ENCODE measurements at regions not wholly inside any gene's neighbourhood (a gene's known extent, or its start where the extent isn't known, plus 50 kb on each side); places are given as distances from the start of the nearest gene placed in this dataset.

DNA sequence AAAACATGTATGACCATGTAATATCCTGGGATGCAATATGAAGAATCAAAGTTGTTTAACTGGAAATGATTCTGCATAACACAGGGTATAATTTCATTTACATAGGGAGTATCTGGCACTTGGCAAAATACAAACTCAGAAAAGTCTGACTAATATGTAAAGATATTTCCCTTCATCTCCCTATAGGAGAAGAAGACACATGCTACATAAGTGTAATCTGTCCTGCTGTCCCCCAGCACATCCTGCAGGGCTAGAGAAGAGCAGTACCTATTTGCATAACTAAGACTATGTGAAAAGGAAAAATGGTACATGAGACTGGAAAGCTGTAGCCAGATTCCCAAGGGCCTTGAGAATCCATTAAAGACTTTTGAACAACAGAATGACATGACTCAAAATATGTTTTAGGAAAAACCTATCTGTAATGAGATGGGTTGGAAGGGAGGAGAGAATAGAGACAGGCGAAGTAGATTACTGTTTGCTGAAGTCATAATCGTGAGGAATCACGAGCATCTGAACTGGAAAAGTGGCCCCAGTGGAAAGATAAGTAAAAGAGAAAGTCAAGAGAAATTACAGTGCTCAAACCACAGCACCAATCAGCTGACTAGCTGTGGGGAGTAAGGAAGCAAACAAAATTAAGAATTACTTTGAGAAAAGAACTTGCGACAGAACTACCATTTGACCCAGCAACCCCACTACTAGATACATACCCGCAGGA, 155.1 kb upstream of the HMGA2 start:
- Histone ChIP-seq H3K9me1 (ENCODE audit: control insufficient read depth, insufficient read depth, low read length) (no peaks in the 10 kb centered on the region), H3K27ac (ENCODE audit: extremely low read depth, low read depth, low read length) (peak overlapping the region; percentile 29; the same call in 1 of the 3 replicates), H4K20me1 (replicated peaks; ENCODE audit: control insufficient read depth, insufficient read depth, low read length) (no peaks in the 10 kb centered on the region), H3K36me3 (ENCODE audit: control insufficient read depth, insufficient read depth, low read length) (no peaks in the 10 kb centered on the region), H3K4me3 (no peak overlapping the region), H3K9me3 (replicated peaks; ENCODE audit: control insufficient read depth, insufficient read depth, low read depth, low read length) (no peaks in the 10 kb centered on the region), H3K79me2 (ENCODE audit: control insufficient read depth, insufficient read depth, low read length) (no peaks in the 10 kb centered on the region), H3K27me3 (ENCODE audit: control insufficient read depth in 2 of 2, insufficient read depth in 2 of 2, low read length in 2 of 2) (no peaks in the 10 kb centered on the region), H3K9ac (ENCODE audit: insufficient read depth in 1 of 2, low read depth in 2 of 2, low read length in 2 of 2) (no peak overlapping the region), H3K4me1 (replicated peaks in 1 of 2; ENCODE audit: control insufficient read depth in 2 of 2, insufficient read depth in 2 of 2, low read length in 2 of 2) (peaks cover 0 to 54% of the 10 kb centered on the region in 2 experiments; a peak in 4 of 5 replicates), H2AFZ (ENCODE audit: low read depth, low read length) (peak overlapping the region; percentile 27), H3K4me2 (ENCODE audit: insufficient read depth, low read length) (no peak overlapping the region)
- CTCF ChIA-PET (ENCODE audit: low intra/inter-chr PET ratio): interaction anchor here (0.6 kb wide), 1 partner anchor 1119 kb away, joined by 5 read pairs; no protein-coding TSS in a partner anchor
- DNase-seq (ENCODE audit: extremely low read depth in 1 of 4, low spot score in 3 of 4): peak in 1 of 4 experiments; percentile 31
- ATAC-seq: peak; percentile 57; the same call in 2 of the 3 replicates
- in situ Hi-C loops (cut with MboI) (no loop called here), intact Hi-C loops (cut with micrococcal nuclease) (no loop called here)
- TF ChIP-seq, protein P1, sequence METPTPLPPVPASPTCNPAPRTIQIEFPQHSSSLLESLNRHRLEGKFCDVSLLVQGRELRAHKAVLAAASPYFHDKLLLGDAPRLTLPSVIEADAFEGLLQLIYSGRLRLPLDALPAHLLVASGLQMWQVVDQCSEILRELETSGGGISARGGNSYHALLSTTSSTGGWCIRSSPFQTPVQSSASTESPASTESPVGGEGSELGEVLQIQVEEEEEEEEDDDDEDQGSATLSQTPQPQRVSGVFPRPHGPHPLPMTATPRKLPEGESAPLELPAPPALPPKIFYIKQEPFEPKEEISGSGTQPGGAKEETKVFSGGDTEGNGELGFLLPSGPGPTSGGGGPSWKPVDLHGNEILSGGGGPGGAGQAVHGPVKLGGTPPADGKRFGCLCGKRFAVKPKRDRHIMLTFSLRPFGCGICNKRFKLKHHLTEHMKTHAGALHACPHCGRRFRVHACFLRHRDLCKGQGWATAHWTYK (CRISPR knock-in tag; IDR thresholded peaks at IDR 0.05): no peak
- TF ChIP-seq POLR2H (tag; IDR thresholded peaks at IDR 0.05; ENCODE audit: low read depth): 0 out of 2 replicates have a peak, but pooled peaks have one; percentile 12
- TF ChIP-seq RBFOX2 (IDR thresholded peaks at IDR 0.05; ENCODE audit: low read depth, low read length): peak; percentile 34; the same call in 1 of the 2 replicates
- TF ChIP-seq, protein P2, sequence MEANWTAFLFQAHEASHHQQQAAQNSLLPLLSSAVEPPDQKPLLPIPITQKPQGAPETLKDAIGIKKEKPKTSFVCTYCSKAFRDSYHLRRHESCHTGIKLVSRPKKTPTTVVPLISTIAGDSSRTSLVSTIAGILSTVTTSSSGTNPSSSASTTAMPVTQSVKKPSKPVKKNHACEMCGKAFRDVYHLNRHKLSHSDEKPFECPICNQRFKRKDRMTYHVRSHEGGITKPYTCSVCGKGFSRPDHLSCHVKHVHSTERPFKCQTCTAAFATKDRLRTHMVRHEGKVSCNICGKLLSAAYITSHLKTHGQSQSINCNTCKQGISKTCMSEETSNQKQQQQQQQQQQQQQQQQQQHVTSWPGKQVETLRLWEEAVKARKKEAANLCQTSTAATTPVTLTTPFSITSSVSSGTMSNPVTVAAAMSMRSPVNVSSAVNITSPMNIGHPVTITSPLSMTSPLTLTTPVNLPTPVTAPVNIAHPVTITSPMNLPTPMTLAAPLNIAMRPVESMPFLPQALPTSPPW (CRISPR knock-in tag; IDR thresholded peaks at IDR 0.05): peak; percentile 50; the same call in 1 of the 2 replicates
- 0 out of 2 replicates have a peak, but pooled peaks have one; percentile 23 for TF ChIP-seq ARID1B (IDR thresholded peaks at IDR 0.05)
- peak; percentile 48; the same call in 1 of the 2 replicates for TF ChIP-seq POLR2AphosphoS5 (IDR thresholded peaks at IDR 0.05; ENCODE audit: control insufficient read depth, insufficient read depth, low read depth, low read length)
- TF ChIP-seq OTX1 (CRISPR knock-in tag; IDR thresholded peaks at IDR 0.05): peak; percentile 28; the same call in 1 of the 2 replicates
- peak; percentile 68 for TF ChIP-seq TBP (optimal IDR thresholded peaks at IDR 0.05; ENCODE audit: low read depth, low read length)
- TF ChIP-seq TAF9B (IDR thresholded peaks at IDR 0.05; ENCODE audit: partially characterized antibody): no peak
- TF ChIP-seq TEAD1 (CRISPR knock-in tag; IDR thresholded peaks at IDR 0.05): 0 out of 4 replicates have a peak, but pooled peaks of 1 of the 2 experiments have one; percentile 7
- TF ChIP-seq, protein P3, sequence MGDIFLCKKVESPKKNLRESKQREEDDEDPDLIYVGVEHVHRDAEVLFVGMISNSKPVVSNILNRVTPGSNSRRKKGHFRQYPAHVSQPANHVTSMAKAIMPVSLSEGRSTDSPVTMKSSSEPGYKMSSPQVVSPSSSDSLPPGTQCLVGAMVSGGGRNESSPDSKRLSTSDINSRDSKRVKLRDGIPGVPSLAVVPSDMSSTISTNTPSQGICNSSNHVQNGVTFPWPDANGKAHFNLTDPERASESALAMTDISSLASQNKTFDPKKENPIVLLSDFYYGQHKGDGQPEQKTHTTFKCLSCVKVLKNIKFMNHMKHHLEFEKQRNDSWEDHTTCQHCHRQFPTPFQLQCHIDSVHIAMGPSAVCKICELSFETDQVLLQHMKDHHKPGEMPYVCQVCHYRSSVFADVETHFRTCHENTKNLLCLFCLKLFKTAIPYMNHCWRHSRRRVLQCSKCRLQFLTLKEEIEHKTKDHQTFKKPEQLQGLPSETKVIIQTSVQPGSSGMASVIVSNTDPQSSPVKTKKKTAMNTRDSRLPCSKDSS (IDR thresholded peaks at IDR 0.05; ENCODE audit: low read depth, partially characterized antibody): no peak
- TF ChIP-seq CBFA2T3 (IDR thresholded peaks at IDR 0.05): peak; percentile 44; the same call in 1 of the 2 replicates
- 0 out of 2 replicates have a peak, but pooled peaks have one; percentile 34 for TF ChIP-seq PML (IDR thresholded peaks at IDR 0.05; ENCODE audit: low read length)
- TF ChIP-seq HNRNPUL1 (IDR thresholded peaks at IDR 0.05; ENCODE audit: low read length): no peak
- 0 out of 2 replicates have a peak, but pooled peaks have one; percentile 34 for TF ChIP-seq RNF2 (IDR thresholded peaks at IDR 0.05)
- no peak for TF ChIP-seq HNRNPLL (IDR thresholded peaks at IDR 0.05; ENCODE audit: low read depth, low read length, poor library complexity, severe bottlenecking)
- peak; percentile 70 for TF ChIP-seq FOSL1 (tag; conservative IDR thresholded peaks at IDR 0.05)
- no peak for TF ChIP-seq KAT2B (IDR thresholded peaks at IDR 0.05; ENCODE audit: low read depth, low read length)
- no peak for TF ChIP-seq KDM1A (IDR thresholded peaks at IDR 0.05)
- 6% methylated on average over 5 of the region's 5 CpGs for WGBS (ENCODE audit: insufficient coverage, low coverage, missing lambda C conversion rate)
- BruUV-seq (replicated peaks): no TSS peak
- POLR2A ChIA-PET: no interaction called here
- no peak for FAIRE-seq
